ENCODE measurements at regions not wholly inside any gene's neighbourhood (a gene's known extent, or its start where the extent isn't known, plus 50 kb on each side); places are given as distances from the start of the nearest gene placed in this dataset.

DNA sequence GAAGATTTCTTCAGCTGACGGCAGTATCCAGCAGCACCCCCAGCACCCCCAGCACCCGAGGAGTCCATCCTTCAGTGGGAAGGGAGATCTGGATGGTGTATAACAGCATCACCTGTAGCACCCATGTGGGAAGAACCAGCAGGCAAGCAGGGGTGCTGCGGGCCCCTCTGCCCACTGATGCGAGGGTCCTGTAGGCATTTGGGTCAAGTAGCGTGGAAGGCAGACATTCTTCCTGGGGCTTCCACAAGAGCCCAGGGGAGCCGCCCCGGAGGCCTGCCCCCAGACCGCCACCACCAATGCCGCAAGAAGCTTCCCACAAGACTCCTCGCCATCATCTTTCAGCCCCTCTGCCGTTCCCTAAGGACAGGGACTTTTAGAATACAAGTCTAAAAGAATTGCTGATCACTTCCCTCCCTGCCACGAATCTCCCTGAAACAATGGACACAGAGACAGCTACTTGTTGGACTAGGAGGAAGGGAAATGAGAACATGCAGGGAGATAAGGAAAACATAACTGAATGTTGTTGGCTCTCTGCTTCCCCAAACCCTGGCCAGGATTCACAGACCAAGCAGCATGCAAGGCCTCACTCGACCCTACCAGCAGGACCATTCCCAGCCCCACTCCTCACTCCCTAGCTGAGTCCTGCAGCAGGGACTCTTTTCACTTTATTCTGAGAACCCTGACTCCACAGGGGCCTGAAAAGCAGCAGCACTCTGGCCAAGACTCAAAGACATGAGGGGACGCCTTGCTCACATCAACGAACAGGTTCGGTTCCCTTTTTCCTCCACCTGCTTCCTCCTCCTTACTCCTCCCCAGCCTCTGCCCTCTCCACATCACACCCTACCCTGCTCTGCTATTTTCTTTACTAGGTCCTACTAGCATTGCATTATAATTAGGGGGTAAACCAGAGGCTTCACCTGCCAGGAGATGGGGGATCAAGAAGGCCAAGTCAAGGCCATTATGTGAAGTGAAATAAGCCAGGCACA lies 164.5 kb downstream of the HERPUD2 start:
- H3K9ac ChIP-seq (ENCODE audit: low read depth, low read length) = no peak overlapping the region
- no peak overlapping the region for H2AK9ac ChIP-seq (replicated peaks; ENCODE audit: low read depth, low read length, poor library complexity)
- no peaks in the 10 kb centered on the region for H3K36me3 ChIP-seq (ENCODE audit: control insufficient read depth, insufficient read depth, low read length)
- H3K9me1 ChIP-seq (ENCODE audit: insufficient read depth, low read length) = no peaks in the 10 kb centered on the region
- no peak overlapping the region for H2BK15ac ChIP-seq (ENCODE audit: low read depth, low read length)
- POLR2A ChIA-PET (ENCODE audit: unreplicated experiment) = no interaction called here
- CTCF ChIA-PET = no interaction called here
- no peaks in the 10 kb centered on the region for H3K9me3 ChIP-seq (ENCODE audit: control insufficient read depth, insufficient read depth, low read length)
- H4K91ac ChIP-seq (ENCODE audit: insufficient read depth, low read depth, low read length) = no peak overlapping the region
- no peak overlapping the region for H2AK5ac ChIP-seq (ENCODE audit: low read depth, low read length)
- peaks cover 23% of the 10 kb centered on the region for H3K27me3 ChIP-seq (ENCODE audit: control insufficient read depth, insufficient read depth, low read length)
- no peak overlapping the region for H3K4ac ChIP-seq (ENCODE audit: low read depth, low read length)
- no peak overlapping the region for H2BK20ac ChIP-seq (ENCODE audit: low read depth, low read length)
- H3K4me1 ChIP-seq (ENCODE audit: control insufficient read depth, insufficient read depth, low read length) = no peaks in the 10 kb centered on the region
- no peak overlapping the region for H3K14ac ChIP-seq (replicated peaks; ENCODE audit: low read depth, low read length)
- in situ Hi-C loops (cut with MboI; ENCODE audit: low sequenced_read_pairs) = loop anchor here (25.0 kb wide), 1 partner anchor 468 kb away; no protein-coding TSS in a partner anchor
- no peak overlapping the region for H3K23ac ChIP-seq (ENCODE audit: low read depth, low read length)
- no peak overlapping the region for H2BK5ac ChIP-seq (ENCODE audit: low read depth, low read length, poor library complexity, severe bottlenecking)
- no peak overlapping the region for H4K5ac ChIP-seq (ENCODE audit: low read depth, low read length)
- no peak for DNase-seq
- dilution Hi-C loops (cut with HindIII; ENCODE audit: low sequenced_read_pairs, unreplicated experiment) = no loop called here
- ATAC-seq (ENCODE audit: low read depth) = no peak
- H3K18ac ChIP-seq (ENCODE audit: low read depth, low read length) = no peak overlapping the region
- no peaks in the 10 kb centered on the region for H3K79me1 ChIP-seq (ENCODE audit: low read depth in 1 of 2, low read length in 2 of 2)
- H4K8ac ChIP-seq (ENCODE audit: low read depth in 2 of 2, low read length in 2 of 2) = no peak overlapping the region
- H2BK120ac ChIP-seq (ENCODE audit: low read depth, low read length) = no peak overlapping the region
- BruUV-seq (replicated peaks) = no TSS peak
- H4K20me1 ChIP-seq (ENCODE audit: insufficient read depth, low read length) = no peaks in the 10 kb centered on the region
- H3K4me2 ChIP-seq (ENCODE audit: low read depth, low read length) = no peak overlapping the region
- no peak overlapping the region for H3K56ac ChIP-seq (ENCODE audit: extremely low read depth, insufficient read depth, low read length)
- intact Hi-C loops (cut with micrococcal nuclease) = loop anchor here (10.0 kb wide), 2 partner anchors 456 to 766 kb away; no protein-coding TSS in a partner anchor
- H2AFZ ChIP-seq (replicated peaks; ENCODE audit: low read length, poor library complexity) = no peak overlapping the region
- H3K27ac ChIP-seq (ENCODE audit: insufficient read depth, low read length) = no peak overlapping the region
- H3K4me3 ChIP-seq (ENCODE audit: insufficient read depth, low read depth, low read length) = no peak overlapping the region
- WGBS, 2 experiments (ENCODE audit: extremely low coverage in 2 of 2, insufficient read length in 1 of 2) = 20% methylated on average over 1 of the region's 16 CpGs; no CpG with 5 or more reads in 1 of the 2 experiments
- TF ChIP-seq NFE2L2 (IDR thresholded peaks at IDR 0.05; ENCODE audit: low read depth, low read length) (no peak), RAD21 (IDR thresholded peaks at IDR 0.05; ENCODE audit: low read length) (no peak), BHLHE40 (IDR thresholded peaks at IDR 0.05; ENCODE audit: low read depth, low read length) (no peak), RCOR1 (IDR thresholded peaks at IDR 0.05; ENCODE audit: insufficient replicate concordance, low read length) (no peak), POLR2A (IDR thresholded peaks at IDR 0.05; ENCODE audit: low read depth, low read length) (no peak), CHD1 (IDR thresholded peaks at IDR 0.05; ENCODE audit: low read depth, low read length) (no peak), SMC3 (IDR thresholded peaks at IDR 0.05; ENCODE audit: low read depth, low read length) (no peak), MAFK (IDR thresholded peaks at IDR 0.05; ENCODE audit: low read depth, low read length) (no peak), CEBPB (IDR thresholded peaks at IDR 0.05; ENCODE audit: low read depth, low read length) (no peak), MAZ (IDR thresholded peaks at IDR 0.05; ENCODE audit: borderline replicate concordance, low read depth, low read length) (no peak), FOS (IDR thresholded peaks at IDR 0.05; ENCODE audit: low read depth, low read length) (no peak), MXI1 (IDR thresholded peaks at IDR 0.05; ENCODE audit: borderline replicate concordance, low read depth, low read length) (no peak)
- TF ChIP-seq, protein P1, sequence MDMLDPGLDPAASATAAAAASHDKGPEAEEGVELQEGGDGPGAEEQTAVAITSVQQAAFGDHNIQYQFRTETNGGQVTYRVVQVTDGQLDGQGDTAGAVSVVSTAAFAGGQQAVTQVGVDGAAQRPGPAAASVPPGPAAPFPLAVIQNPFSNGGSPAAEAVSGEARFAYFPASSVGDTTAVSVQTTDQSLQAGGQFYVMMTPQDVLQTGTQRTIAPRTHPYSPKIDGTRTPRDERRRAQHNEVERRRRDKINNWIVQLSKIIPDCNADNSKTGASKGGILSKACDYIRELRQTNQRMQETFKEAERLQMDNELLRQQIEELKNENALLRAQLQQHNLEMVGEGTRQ (IDR thresholded peaks at IDR 0.05; ENCODE audit: low read depth, low read length) = no peak
- TF ChIP-seq, protein P2, sequence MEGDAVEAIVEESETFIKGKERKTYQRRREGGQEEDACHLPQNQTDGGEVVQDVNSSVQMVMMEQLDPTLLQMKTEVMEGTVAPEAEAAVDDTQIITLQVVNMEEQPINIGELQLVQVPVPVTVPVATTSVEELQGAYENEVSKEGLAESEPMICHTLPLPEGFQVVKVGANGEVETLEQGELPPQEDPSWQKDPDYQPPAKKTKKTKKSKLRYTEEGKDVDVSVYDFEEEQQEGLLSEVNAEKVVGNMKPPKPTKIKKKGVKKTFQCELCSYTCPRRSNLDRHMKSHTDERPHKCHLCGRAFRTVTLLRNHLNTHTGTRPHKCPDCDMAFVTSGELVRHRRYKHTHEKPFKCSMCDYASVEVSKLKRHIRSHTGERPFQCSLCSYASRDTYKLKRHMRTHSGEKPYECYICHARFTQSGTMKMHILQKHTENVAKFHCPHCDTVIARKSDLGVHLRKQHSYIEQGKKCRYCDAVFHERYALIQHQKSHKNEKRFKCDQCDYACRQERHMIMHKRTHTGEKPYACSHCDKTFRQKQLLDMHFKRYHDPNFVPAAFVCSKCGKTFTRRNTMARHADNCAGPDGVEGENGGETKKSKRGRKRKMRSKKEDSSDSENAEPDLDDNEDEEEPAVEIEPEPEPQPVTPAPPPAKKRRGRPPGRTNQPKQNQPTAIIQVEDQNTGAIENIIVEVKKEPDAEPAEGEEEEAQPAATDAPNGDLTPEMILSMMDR (conservative IDR thresholded peaks at IDR 0.05; ENCODE audit: low read depth, low read length) = no peak
- TF ChIP-seq, protein P3, sequence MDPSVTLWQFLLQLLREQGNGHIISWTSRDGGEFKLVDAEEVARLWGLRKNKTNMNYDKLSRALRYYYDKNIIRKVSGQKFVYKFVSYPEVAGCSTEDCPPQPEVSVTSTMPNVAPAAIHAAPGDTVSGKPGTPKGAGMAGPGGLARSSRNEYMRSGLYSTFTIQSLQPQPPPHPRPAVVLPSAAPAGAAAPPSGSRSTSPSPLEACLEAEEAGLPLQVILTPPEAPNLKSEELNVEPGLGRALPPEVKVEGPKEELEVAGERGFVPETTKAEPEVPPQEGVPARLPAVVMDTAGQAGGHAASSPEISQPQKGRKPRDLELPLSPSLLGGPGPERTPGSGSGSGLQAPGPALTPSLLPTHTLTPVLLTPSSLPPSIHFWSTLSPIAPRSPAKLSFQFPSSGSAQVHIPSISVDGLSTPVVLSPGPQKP (IDR thresholded peaks at IDR 0.05; ENCODE audit: borderline replicate concordance, low read depth, low read length) = no peak

Data from IMR-90 (cell line).